Gastroesophageal sphincter (tissue), 4 donors: ENCODE measurements at regions not wholly inside any gene's neighbourhood (a gene's known extent, or its start where the extent isn't known, plus 50 kb on each side); places are given as distances from the start of the nearest gene placed in this dataset.

Experiments
- ATAC-seq: fragments of 150-250 bp; one replicate; pipeline ENCODE4 v1.9.1; 2016; ENCODE audit warnings: mild to moderate bottlenecking, moderate library complexity
- H3K27ac ChIP-seq, 4 donors: fragments of 200-600 bp; sonication (generic) in 3 of 4; 1 replicate in 3 of 4; 2 replicates in 1 of 4; pipeline ENCODE4 v1.5.1; 2016 to 2019
- H3K27me3 ChIP-seq: fragments of 200-600 bp; sonication (generic); one replicate; pipeline ENCODE4 v1.5.1; 2019
- H3K36me3 ChIP-seq, 2 donors: fragments of 200-600 bp; sonication (generic); one replicate each; pipeline ENCODE4 v1.5.1; 2019; ENCODE audit warnings: control low read depth in 1 of 2
- H3K4me1 ChIP-seq, 3 donors: fragments of 200-600 bp; sonication (generic); 1 replicate in 2 of 3; 2 replicates in 1 of 3; pipeline ENCODE4 v1.5.1; 2016 to 2019; ENCODE audit warnings: control low read depth in 2 of 3
- H3K4me3 ChIP-seq, 2 donors: fragments of 200-600 bp; sonication (generic); one replicate each; pipeline ENCODE4 v1.5.1; 2019; ENCODE audit warnings: mild to moderate bottlenecking in 1 of 2, moderate library complexity in 1 of 2
- H3K9me3 ChIP-seq, 3 donors: fragments of 200-600 bp; sonication (generic); one replicate each; pipeline ENCODE4 v1.5.1; 2017 to 2019; ENCODE audit warnings: control low read depth in 2 of 3
- CTCF ChIP-seq, 4 experiments: fragments of 200-600 bp in 2 of 4; fragments of 450-650 bp in 2 of 4; sonication (generic) in 1 of 4; IDR thresholded peaks; one replicate each; pipeline ENCODE4 v1.5.1; 2017 to 2019; ENCODE audit warnings: antibody characterized with exemption in 4 of 4, mild to moderate bottlenecking in 2 of 4, moderate library complexity in 2 of 4
- EP300 ChIP-seq: sonication (generic); formaldehyde crosslinking; IDR thresholded peaks from one replicate; pipeline ENCODE4 v1.6.1; 2017; ENCODE audit warnings: antibody characterized with exemption, mild to moderate bottlenecking
- POLR2A ChIP-seq, 2 donors: fragments of 450-650 bp; IDR thresholded peaks; one replicate each; pipeline ENCODE4 v1.6.1; 2017; ENCODE audit warnings: antibody characterized with exemption in 2 of 2, mild to moderate bottlenecking in 2 of 2, moderate library complexity in 1 of 2
- POLR2AphosphoS5 ChIP-seq: sonication (generic); formaldehyde crosslinking; IDR thresholded peaks from one replicate; pipeline ENCODE4 v1.6.1; 2017; ENCODE audit warnings: antibody characterized with exemption
- WGBS, 2 donors: methylation state at CpG; one replicate each; pipeline ENCODE4 v1.1.5; 2018; ENCODE audit warnings: low coverage in 1 of 2; 5-methylcytosine and 5-hydroxymethylcytosine counted together

DNA sequence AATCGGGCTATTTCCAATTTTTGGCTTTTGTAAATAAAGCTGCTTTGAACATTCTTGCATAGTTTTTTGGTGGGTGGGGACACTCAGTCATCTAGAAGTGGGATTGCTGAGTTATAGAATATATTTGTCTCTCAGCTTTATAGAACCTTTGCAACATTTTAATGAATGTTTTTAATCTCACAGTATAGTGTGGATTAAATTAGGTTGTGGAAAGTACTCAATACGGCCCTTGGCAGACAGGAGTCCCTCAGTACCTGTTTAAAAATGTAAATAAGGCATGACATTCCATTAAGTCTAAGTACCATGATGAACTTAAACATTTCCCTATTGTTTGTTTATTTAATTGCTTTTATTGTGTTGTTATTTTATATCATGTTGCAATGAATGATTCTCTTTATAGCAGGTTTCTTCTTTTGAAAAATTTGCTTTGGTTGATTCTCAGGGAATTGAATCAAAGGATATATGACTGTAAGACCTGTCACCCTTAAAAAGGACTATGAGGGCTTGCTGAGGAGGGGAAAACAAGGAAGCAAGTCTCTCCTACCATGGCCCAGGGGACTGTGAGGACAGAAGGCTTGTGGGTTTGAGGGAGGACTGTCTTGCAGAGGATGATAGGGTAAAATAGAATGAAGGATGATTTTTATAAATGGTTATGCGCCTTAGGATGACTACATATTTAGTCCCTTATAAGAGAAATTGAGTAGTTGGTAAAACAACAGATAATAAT is 165.1 kb downstream of the RPIA start:
- no peaks in the 10 kb centered on the region for H3K27me3 ChIP-seq
- no peaks in the 10 kb centered on the region for H3K4me1 ChIP-seq
- 67 to 79% methylated on average over 3 of the region's 3 CpGs for WGBS, 2 donors
- H3K27ac ChIP-seq, result no peak overlapping the region
- no peaks in the 10 kb centered on the region for H3K9me3 ChIP-seq
- no peak overlapping the region for H3K4me3 ChIP-seq
- H3K36me3 ChIP-seq, result no peaks in the 10 kb centered on the region
- ATAC-seq, result no peak
- TF ChIP-seq CTCF (IDR thresholded peaks at IDR 0.05), result no peak
- no peak for TF ChIP-seq EP300
- no peak for TF ChIP-seq POLR2AphosphoS5
- no peak for TF ChIP-seq POLR2A (IDR thresholded peaks at IDR 0.05)

- H3K4me1 ChIP-seq, result no peaks in the 10 kb centered on the region
- H3K27ac ChIP-seq, result no peak overlapping the region
- no peak overlapping the region for H3K4me3 ChIP-seq
- H3K27me3 ChIP-seq, result no peaks in the 10 kb centered on the region
- no peaks in the 10 kb centered on the region for H3K9me3 ChIP-seq
- no peaks in the 10 kb centered on the region for H3K36me3 ChIP-seq
- WGBS, 2 donors, result 80% methylated on average over 8 of the region's 9 CpGs; no CpG with 5 or more reads in 1 of the 2 donors
- no peak for TF ChIP-seq CTCF (IDR thresholded peaks at IDR 0.05)
- no peak for TF ChIP-seq EP300
- TF ChIP-seq POLR2A (IDR thresholded peaks at IDR 0.05), result no peak
- no peak for TF ChIP-seq POLR2AphosphoS5
- ATAC-seq, result no peak
These were observed 165.8 kb downstream of the RPIA start for GRCh38 chr2:88857274-88857741.

DNA sequence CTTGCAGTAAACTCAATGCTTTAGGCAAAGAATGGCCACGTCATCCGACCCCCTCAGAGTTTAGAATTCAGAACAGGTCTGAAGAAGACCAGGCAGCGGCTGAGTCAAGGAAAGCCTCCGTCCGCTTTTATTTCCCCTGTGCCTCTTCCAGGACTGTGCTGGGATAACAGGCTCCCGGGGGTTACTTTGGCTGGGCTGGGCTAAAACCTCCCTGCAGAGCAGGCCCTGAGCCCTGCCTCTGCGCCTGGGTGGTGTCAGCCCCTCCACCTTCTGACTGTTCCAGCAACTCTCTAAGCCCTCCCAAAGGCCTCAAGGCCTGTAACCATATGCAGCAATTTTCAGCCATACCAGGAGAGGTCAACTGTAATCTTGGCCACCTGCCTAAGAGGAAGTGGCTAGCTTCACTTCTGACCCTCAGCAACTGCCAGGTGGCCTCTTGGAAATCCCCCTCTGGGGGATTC is 166.5 kb downstream of the RPIA start:
- Histone ChIP-seq H3K9me3 (no peaks in the 10 kb centered on the region), H3K4me1 (no peaks in the 10 kb centered on the region), H3K36me3 (no peaks in the 10 kb centered on the region), H3K27ac (no peak overlapping the region), H3K4me3 (no peak overlapping the region), H3K27me3 (peaks cover 5% of the 10 kb centered on the region)
- no peak for ATAC-seq
- TF ChIP-seq EP300 (no peak), POLR2A (IDR thresholded peaks at IDR 0.05) (no peak), POLR2AphosphoS5 (no peak), CTCF (IDR thresholded peaks at IDR 0.05) (no peak)
- WGBS, 2 donors, result 17 to 71% methylated on average over 1 to 5 of the region's 7 CpGs

- H3K27me3 ChIP-seq, result peaks cover 5% of the 10 kb centered on the region
- H3K36me3 ChIP-seq, result no peaks in the 10 kb centered on the region
- 93 to 95% methylated on average over 5 to 16 of the region's 16 CpGs for WGBS, 2 donors
- TF ChIP-seq POLR2A (IDR thresholded peaks at IDR 0.05), result no peak
- TF ChIP-seq CTCF (IDR thresholded peaks at IDR 0.05), result no peak
- TF ChIP-seq POLR2AphosphoS5, result no peak
- TF ChIP-seq EP300, result no peak
- H3K27ac ChIP-seq, result no peak overlapping the region
- no peak overlapping the region for H3K4me3 ChIP-seq
- no peaks in the 10 kb centered on the region for H3K4me1 ChIP-seq
- no peak for ATAC-seq
- no peaks in the 10 kb centered on the region for H3K9me3 ChIP-seq
These were observed 168.0 kb downstream of the RPIA start for GRCh38 chr2:88859461-88859860.
